ENCODE measurements at regions not wholly inside any gene's neighbourhood (a gene's known extent, or its start where the extent isn't known, plus 50 kb on each side); places are given as distances from the start of the nearest gene placed in this dataset.
"Not testable (repeated sequence)": the region's sequence is repeated elsewhere in the genome, so short reads cannot be mapped to it uniquely, and the experiment has no call there.

DNA sequence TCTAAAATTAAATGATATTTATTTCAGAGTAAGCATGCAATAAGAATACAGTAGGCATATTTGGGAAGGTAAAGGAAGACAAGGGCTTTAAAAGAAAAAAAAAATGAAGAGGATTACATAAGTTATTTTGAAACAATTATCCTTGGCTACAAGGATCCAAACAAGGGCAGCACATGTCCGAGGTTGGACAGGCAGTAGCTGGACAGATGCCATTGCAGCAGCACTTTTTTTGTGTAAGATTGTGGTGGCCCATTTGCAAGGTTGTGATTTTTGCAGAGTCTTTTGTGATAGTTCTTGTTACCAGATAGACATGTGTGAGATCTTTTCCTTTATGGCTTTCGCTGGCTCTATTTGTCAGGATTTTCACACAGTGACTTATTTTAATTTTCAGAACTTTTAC lies 89.4 kb upstream of the COG2 start:
- Histone ChIP-seq H3K27ac (no peak overlapping the region), H3K9ac (no peak overlapping the region), H3K4me2 (no peak overlapping the region), H3K36me3 (no peaks in the 10 kb centered on the region), H3K4me1 (no peaks in the 10 kb centered on the region), H4K20me1 (ENCODE audit: low read depth) (no peaks in the 10 kb centered on the region), H3K9me3 (ENCODE audit: low read depth) (no peaks in the 10 kb centered on the region), H3F3A (ENCODE audit: low read depth) (no peaks in the 10 kb centered on the region), H3K79me2 (ENCODE audit: low read depth) (no peaks in the 10 kb centered on the region), H3K27me3 (no peaks in the 10 kb centered on the region), H2AFZ (replicated peaks) (no peak overlapping the region), H3K4me3 (no peak overlapping the region)
- peaks cover 4% of the 10 kb centered on the region for H3K27me3 Mint-ChIP-seq (ENCODE audit: insufficient read depth, low read depth)
- no peak for DNase-seq (ENCODE audit: low spot score)
- TF ChIP-seq EZH2 (IDR thresholded peaks at IDR 0.05), result no peak
- TF ChIP-seq, protein P1, sequence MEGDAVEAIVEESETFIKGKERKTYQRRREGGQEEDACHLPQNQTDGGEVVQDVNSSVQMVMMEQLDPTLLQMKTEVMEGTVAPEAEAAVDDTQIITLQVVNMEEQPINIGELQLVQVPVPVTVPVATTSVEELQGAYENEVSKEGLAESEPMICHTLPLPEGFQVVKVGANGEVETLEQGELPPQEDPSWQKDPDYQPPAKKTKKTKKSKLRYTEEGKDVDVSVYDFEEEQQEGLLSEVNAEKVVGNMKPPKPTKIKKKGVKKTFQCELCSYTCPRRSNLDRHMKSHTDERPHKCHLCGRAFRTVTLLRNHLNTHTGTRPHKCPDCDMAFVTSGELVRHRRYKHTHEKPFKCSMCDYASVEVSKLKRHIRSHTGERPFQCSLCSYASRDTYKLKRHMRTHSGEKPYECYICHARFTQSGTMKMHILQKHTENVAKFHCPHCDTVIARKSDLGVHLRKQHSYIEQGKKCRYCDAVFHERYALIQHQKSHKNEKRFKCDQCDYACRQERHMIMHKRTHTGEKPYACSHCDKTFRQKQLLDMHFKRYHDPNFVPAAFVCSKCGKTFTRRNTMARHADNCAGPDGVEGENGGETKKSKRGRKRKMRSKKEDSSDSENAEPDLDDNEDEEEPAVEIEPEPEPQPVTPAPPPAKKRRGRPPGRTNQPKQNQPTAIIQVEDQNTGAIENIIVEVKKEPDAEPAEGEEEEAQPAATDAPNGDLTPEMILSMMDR (IDR thresholded peaks at IDR 0.05), result no peak
- no peak for TF ChIP-seq EZH2phosphoT487 (IDR thresholded peaks at IDR 0.05)
- H3K9me3 Mint-ChIP-seq, result no peaks in the 10 kb centered on the region
- H3K36me3 Mint-ChIP-seq, result no peaks in the 10 kb centered on the region
- no peak overlapping the region for H3K27ac Mint-ChIP-seq
- H3K4me3 Mint-ChIP-seq, result no peak overlapping the region
- H3K4me1 Mint-ChIP-seq, result peaks cover 7% of the 10 kb centered on the region

DNA sequence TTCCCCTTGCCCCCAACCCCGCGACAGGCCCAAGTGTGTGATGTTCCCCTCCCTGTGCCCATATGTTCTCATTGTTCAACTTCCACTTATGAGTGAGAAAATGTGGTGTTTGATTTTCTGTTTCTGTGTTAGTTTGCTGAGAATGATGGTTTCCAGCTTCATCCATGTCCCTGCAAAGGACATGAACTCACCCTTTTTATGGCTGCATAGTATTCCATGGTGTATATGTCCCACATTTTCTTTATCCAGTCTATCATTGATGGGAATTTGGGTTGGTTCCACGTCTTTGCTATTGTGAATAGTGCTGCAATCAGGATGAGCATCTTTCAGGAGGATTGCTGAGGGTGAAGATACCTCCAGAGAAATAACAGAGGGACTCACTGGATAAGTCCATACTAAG lies 91.3 kb upstream of the COG2 start:
- not testable (repeated sequence) for H3K27ac ChIP-seq; H3K4me2 ChIP-seq; H2AFZ ChIP-seq (replicated peaks); H3K4me3 ChIP-seq; H3K36me3 Mint-ChIP-seq; H3K9me3 Mint-ChIP-seq; DNase-seq (ENCODE audit: low spot score); H3K9ac ChIP-seq; H3K4me1 ChIP-seq; H3K27me3 Mint-ChIP-seq (ENCODE audit: insufficient read depth, low read depth); H3F3A ChIP-seq (ENCODE audit: low read depth); H3K36me3 ChIP-seq; H3K27ac Mint-ChIP-seq; H4K20me1 ChIP-seq (ENCODE audit: low read depth); H3K4me3 Mint-ChIP-seq; H3K27me3 ChIP-seq; H3K79me2 ChIP-seq (ENCODE audit: low read depth); H3K4me1 Mint-ChIP-seq; H3K9me3 ChIP-seq (ENCODE audit: low read depth)

DNA sequence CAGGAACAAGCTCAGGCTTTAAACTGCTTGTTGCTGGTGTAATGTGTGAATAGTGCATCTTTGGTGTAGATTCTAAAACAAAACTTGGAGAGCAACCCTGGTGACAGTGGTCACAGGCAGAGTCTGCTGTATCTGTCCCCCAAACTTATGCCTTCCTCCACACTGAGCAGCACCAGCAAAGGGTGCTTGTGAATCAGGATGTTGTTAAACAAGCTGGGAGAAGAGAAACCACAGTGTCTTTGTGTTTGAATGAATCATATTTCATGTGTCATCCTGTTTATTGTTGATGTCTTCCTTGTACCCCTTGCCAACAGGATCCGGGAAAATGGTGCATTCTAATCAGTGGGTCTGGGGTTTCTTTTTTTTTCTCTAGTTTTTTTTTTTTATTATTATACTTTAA lies 91.9 kb upstream of the COG2 start:
- Mint-ChIP-seq H3K27me3 (ENCODE audit: insufficient read depth, low read depth) (peaks cover 4% of the 10 kb centered on the region), H3K4me1 (no peaks in the 10 kb centered on the region), H3K9me3 (no peaks in the 10 kb centered on the region), H3K4me3 (no peak overlapping the region), H3K36me3 (no peaks in the 10 kb centered on the region), H3K27ac (no peak overlapping the region)
- TF ChIP-seq EZH2phosphoT487 (IDR thresholded peaks at IDR 0.05), result no peak
- TF ChIP-seq, protein P1 (IDR thresholded peaks at IDR 0.05), result no peak
- no peak for TF ChIP-seq EZH2 (IDR thresholded peaks at IDR 0.05)
- Histone ChIP-seq H3K4me1 (no peaks in the 10 kb centered on the region), H3K36me3 (no peaks in the 10 kb centered on the region), H3K9ac (no peak overlapping the region), H4K20me1 (ENCODE audit: low read depth) (no peaks in the 10 kb centered on the region), H2AFZ (replicated peaks) (no peak overlapping the region), H3K27me3 (no peaks in the 10 kb centered on the region), H3K4me3 (no peak overlapping the region), H3K79me2 (ENCODE audit: low read depth) (no peaks in the 10 kb centered on the region), H3F3A (ENCODE audit: low read depth) (no peaks in the 10 kb centered on the region), H3K27ac (no peak overlapping the region), H3K4me2 (no peak overlapping the region), H3K9me3 (ENCODE audit: low read depth) (no peaks in the 10 kb centered on the region)
- DNase-seq (ENCODE audit: low spot score), result no peak

DNA sequence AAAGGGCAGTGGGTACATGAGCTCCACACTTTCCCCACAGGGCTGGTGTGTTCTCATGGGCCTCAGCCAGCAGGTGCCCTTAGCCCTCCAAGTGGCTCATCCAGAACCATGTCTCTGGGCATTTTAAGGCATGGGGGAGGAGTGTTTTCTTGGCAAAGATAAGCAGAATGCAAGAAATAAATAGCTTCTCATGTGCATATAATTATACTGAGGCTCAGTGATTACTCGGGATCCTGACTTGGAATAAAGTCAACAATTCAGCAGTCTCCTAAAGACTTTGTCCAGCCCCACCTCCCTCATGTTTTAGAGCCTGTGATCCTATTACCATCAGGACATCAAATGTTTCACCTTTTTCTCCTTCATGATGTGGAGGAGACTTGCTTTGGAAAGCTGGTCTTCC lies 92.7 kb upstream of the COG2 start:
- Histone ChIP-seq H3K27me3 (no peaks in the 10 kb centered on the region), H3K79me2 (ENCODE audit: low read depth) (no peaks in the 10 kb centered on the region), H3K27ac (no peak overlapping the region), H3K36me3 (no peaks in the 10 kb centered on the region), H3F3A (ENCODE audit: low read depth) (no peaks in the 10 kb centered on the region), H3K9ac (no peak overlapping the region), H4K20me1 (ENCODE audit: low read depth) (no peaks in the 10 kb centered on the region), H3K4me2 (no peak overlapping the region), H3K9me3 (ENCODE audit: low read depth) (no peaks in the 10 kb centered on the region), H3K4me1 (no peaks in the 10 kb centered on the region), H3K4me3 (no peak overlapping the region), H2AFZ (replicated peaks) (no peak overlapping the region)
- Mint-ChIP-seq H3K9me3 (no peaks in the 10 kb centered on the region), H3K27ac (no peak overlapping the region), H3K36me3 (no peaks in the 10 kb centered on the region), H3K4me1 (no peaks in the 10 kb centered on the region), H3K27me3 (ENCODE audit: insufficient read depth, low read depth) (peaks cover 4% of the 10 kb centered on the region), H3K4me3 (no peak overlapping the region)
- no peak for DNase-seq (ENCODE audit: low spot score)
- TF ChIP-seq, protein P1 (IDR thresholded peaks at IDR 0.05), result no peak
- no peak for TF ChIP-seq EZH2 (IDR thresholded peaks at IDR 0.05)

Measured in neural progenitor cell (in vitro differentiated cells).